ENCODE measurements at regions not wholly inside any gene's neighbourhood (a gene's known extent, or its start where the extent isn't known, plus 50 kb on each side); places are given as distances from the start of the nearest gene placed in this dataset.

- TF ChIP-seq CTCF (IDR thresholded peaks at IDR 0.05) (no peak), ZFX (IDR thresholded peaks at IDR 0.05; ENCODE audit: borderline replicate concordance) (no peak)
Observed at GRCh38 chr14:101090976-101091375, 187.5 kb upstream of the RTL1 start.

Measured in 22Rv1 (cell line).